Keratinocyte (primary cell): ENCODE measurements at regions not wholly inside any gene's neighbourhood (a gene's known extent, or its start where the extent isn't known, plus 50 kb on each side); places are given as distances from the start of the nearest gene placed in this dataset.

Experiments
- CTCF ChIP-seq, 3 experiments: IDR thresholded peaks in 1 of 3; conservative IDR thresholded peaks in 1 of 3; optimal IDR thresholded peaks in 1 of 3; 2 replicates in 2 of 3; 3 replicates in 1 of 3; pipeline versions ENCODE3 to v1.5.1; 2011; ENCODE audit warnings: low read length in 3 of 3, mild to moderate bottlenecking in 3 of 3, moderate library complexity in 2 of 3, control low read depth in 1 of 3, inconsistent platforms in 1 of 3; ENCODE audit not compliant: insufficient read depth in 2 of 3; ENCODE audit errors: extremely low read depth in 1 of 3
- EZH2 ChIP-seq: IDR thresholded peaks from one replicate; pipeline ENCODE4 v1.6.1; 2012; ENCODE audit warnings: inconsistent platforms, mild to moderate bottlenecking, low read length, moderate library complexity

- TF ChIP-seq CTCF (optimal IDR thresholded peaks at IDR 0.05 in 1 of 3, IDR thresholded peaks at IDR 0.05 in 1 of 3, conservative IDR thresholded peaks at IDR 0.05 in 1 of 3; ENCODE audit: extremely low read depth in 1 of 3, insufficient read depth in 2 of 3, low read length in 3 of 3) (no peak), EZH2 (no peak)
Measured at GRCh38 chr4:164408831-164409230, 345.1 kb upstream of the SMIM31 start.
